ENCODE measurements at regions not wholly inside any gene's neighbourhood (a gene's known extent, or its start where the extent isn't known, plus 50 kb on each side); places are given as distances from the start of the nearest gene placed in this dataset.

- Mint-ChIP-seq H3K4me3 (no peak overlapping the region), H3K36me3 (ENCODE audit: low read depth) (no peaks in the 10 kb centered on the region), H3K27me3 (no peaks in the 10 kb centered on the region), H3K27ac (no peak overlapping the region), H3K4me1 (no peaks in the 10 kb centered on the region), H3K9me3 (peaks cover 15% of the 10 kb centered on the region)
- ChIA-PET CTCF (no interaction called here), POLR2A (no interaction called here)
- DNase-seq = no peak
Observed at GRCh38 chr13:38024431-38024830, 154.9 kb upstream of the TRPC4 start.

GRCh38 chr13:38017320-38017719 lies 147.7 kb upstream of the TRPC4 start:
- H3K36me3 Mint-ChIP-seq (ENCODE audit: low read depth) = no peaks in the 10 kb centered on the region
- H3K4me3 Mint-ChIP-seq = no peak overlapping the region
- no peaks in the 10 kb centered on the region for H3K27me3 Mint-ChIP-seq
- ChIA-PET POLR2A (no interaction called here), CTCF (no interaction called here)
- H3K9me3 Mint-ChIP-seq = peaks cover 15% of the 10 kb centered on the region
- DNase-seq = no peak
- no peaks in the 10 kb centered on the region for H3K4me1 Mint-ChIP-seq
- no peak overlapping the region for H3K27ac Mint-ChIP-seq

- Mint-ChIP-seq H3K36me3 (ENCODE audit: low read depth) (no peaks in the 10 kb centered on the region), H3K4me3 (no peak overlapping the region), H3K9me3 (no peaks in the 10 kb centered on the region), H3K27ac (no peak overlapping the region), H3K27me3 (no peaks in the 10 kb centered on the region), H3K4me1 (no peaks in the 10 kb centered on the region)
- no peak for DNase-seq
- ChIA-PET CTCF (no interaction called here), POLR2A (no interaction called here)
Observed at GRCh38 chr13:38013676-38014075, 144.1 kb upstream of the TRPC4 start.

GRCh38 chr13:38012096-38012495 lies 142.5 kb upstream of the TRPC4 start:
- Mint-ChIP-seq H3K27ac (no peak overlapping the region), H3K9me3 (no peaks in the 10 kb centered on the region), H3K27me3 (no peaks in the 10 kb centered on the region), H3K36me3 (ENCODE audit: low read depth) (no peaks in the 10 kb centered on the region), H3K4me1 (no peaks in the 10 kb centered on the region), H3K4me3 (no peak overlapping the region)
- CTCF ChIA-PET = no interaction called here
- DNase-seq = no peak
- POLR2A ChIA-PET = no interaction called here

- H3K27me3 Mint-ChIP-seq = no peaks in the 10 kb centered on the region
- no peaks in the 10 kb centered on the region for H3K36me3 Mint-ChIP-seq (ENCODE audit: low read depth)
- H3K9me3 Mint-ChIP-seq = no peaks in the 10 kb centered on the region
- no peak for DNase-seq
- H3K4me1 Mint-ChIP-seq = no peaks in the 10 kb centered on the region
- ChIA-PET CTCF (no interaction called here), POLR2A (no interaction called here)
- H3K4me3 Mint-ChIP-seq = no peak overlapping the region
- no peak overlapping the region for H3K27ac Mint-ChIP-seq
Observed at GRCh38 chr13:38008636-38009035, 139.1 kb upstream of the TRPC4 start.

- no peaks in the 10 kb centered on the region for H3K4me1 Mint-ChIP-seq
- no peaks in the 10 kb centered on the region for H3K36me3 Mint-ChIP-seq (ENCODE audit: low read depth)
- no peak overlapping the region for H3K27ac Mint-ChIP-seq
- no peak overlapping the region for H3K4me3 Mint-ChIP-seq
- H3K9me3 Mint-ChIP-seq = no peaks in the 10 kb centered on the region
- no peaks in the 10 kb centered on the region for H3K27me3 Mint-ChIP-seq
- CTCF ChIA-PET = no interaction called here
- POLR2A ChIA-PET = no interaction called here
- DNase-seq = no peak
Observed at GRCh38 chr13:38002606-38003005, 133.0 kb upstream of the TRPC4 start.

GRCh38 chr13:37997641-37998040 lies 128.1 kb upstream of the TRPC4 start:
- no peaks in the 10 kb centered on the region for H3K27me3 Mint-ChIP-seq
- ChIA-PET POLR2A (no interaction called here), CTCF (no interaction called here)
- no peaks in the 10 kb centered on the region for H3K4me1 Mint-ChIP-seq
- no peak for DNase-seq
- no peaks in the 10 kb centered on the region for H3K36me3 Mint-ChIP-seq (ENCODE audit: low read depth)
- no peak overlapping the region for H3K4me3 Mint-ChIP-seq
- no peak overlapping the region for H3K27ac Mint-ChIP-seq
- no peaks in the 10 kb centered on the region for H3K9me3 Mint-ChIP-seq

GRCh38 chr13:37995092-37995491 lies 125.5 kb upstream of the TRPC4 start:
- Mint-ChIP-seq H3K36me3 (ENCODE audit: low read depth) (no peaks in the 10 kb centered on the region), H3K27me3 (no peaks in the 10 kb centered on the region), H3K4me1 (no peaks in the 10 kb centered on the region), H3K27ac (no peak overlapping the region), H3K9me3 (no peaks in the 10 kb centered on the region), H3K4me3 (no peak overlapping the region)
- no peak for DNase-seq
- ChIA-PET CTCF (no interaction called here), POLR2A (no interaction called here)

- Mint-ChIP-seq H3K27ac (no peak overlapping the region), H3K9me3 (no peaks in the 10 kb centered on the region), H3K36me3 (ENCODE audit: low read depth) (no peaks in the 10 kb centered on the region), H3K4me1 (no peaks in the 10 kb centered on the region), H3K27me3 (no peaks in the 10 kb centered on the region), H3K4me3 (no peak overlapping the region)
- no peak for DNase-seq
- ChIA-PET CTCF (no interaction called here), POLR2A (no interaction called here)
Observed at GRCh38 chr13:37986811-37987210, 117.2 kb upstream of the TRPC4 start.

GRCh38 chr13:37985281-37985680 lies 115.7 kb upstream of the TRPC4 start:
- ChIA-PET POLR2A (no interaction called here), CTCF (no interaction called here)
- H3K4me1 Mint-ChIP-seq = no peaks in the 10 kb centered on the region
- no peaks in the 10 kb centered on the region for H3K36me3 Mint-ChIP-seq (ENCODE audit: low read depth)
- no peak overlapping the region for H3K4me3 Mint-ChIP-seq
- DNase-seq = no peak
- H3K9me3 Mint-ChIP-seq = no peaks in the 10 kb centered on the region
- no peak overlapping the region for H3K27ac Mint-ChIP-seq
- no peaks in the 10 kb centered on the region for H3K27me3 Mint-ChIP-seq

- Mint-ChIP-seq H3K36me3 (ENCODE audit: low read depth) (no peaks in the 10 kb centered on the region), H3K27ac (no peak overlapping the region), H3K4me3 (no peak overlapping the region), H3K4me1 (no peaks in the 10 kb centered on the region), H3K27me3 (no peaks in the 10 kb centered on the region), H3K9me3 (no peaks in the 10 kb centered on the region)
- CTCF ChIA-PET = no interaction called here
- POLR2A ChIA-PET = no interaction called here
- DNase-seq = no peak
Observed at GRCh38 chr13:37984357-37984756, 114.8 kb upstream of the TRPC4 start.

GRCh38 chr13:37981932-37982331 lies 112.4 kb upstream of the TRPC4 start:
- Mint-ChIP-seq H3K27me3 (no peaks in the 10 kb centered on the region), H3K4me3 (no peak overlapping the region), H3K4me1 (no peaks in the 10 kb centered on the region), H3K27ac (no peak overlapping the region), H3K36me3 (ENCODE audit: low read depth) (no peaks in the 10 kb centered on the region), H3K9me3 (no peaks in the 10 kb centered on the region)
- DNase-seq = no peak
- CTCF ChIA-PET = no interaction called here
- POLR2A ChIA-PET = no interaction called here

GRCh38 chr13:37978680-37979079 lies 109.1 kb upstream of the TRPC4 start:
- CTCF ChIA-PET = no interaction called here
- H3K27me3 Mint-ChIP-seq = no peaks in the 10 kb centered on the region
- H3K9me3 Mint-ChIP-seq = no peaks in the 10 kb centered on the region
- no peak overlapping the region for H3K4me3 Mint-ChIP-seq
- no peak for DNase-seq
- H3K36me3 Mint-ChIP-seq (ENCODE audit: low read depth) = no peaks in the 10 kb centered on the region
- H3K27ac Mint-ChIP-seq = no peak overlapping the region
- POLR2A ChIA-PET = no interaction called here
- no peaks in the 10 kb centered on the region for H3K4me1 Mint-ChIP-seq

GRCh38 chr13:37968555-37968954 lies 99.0 kb upstream of the TRPC4 start:
- Mint-ChIP-seq H3K4me3 (no peak overlapping the region), H3K4me1 (no peaks in the 10 kb centered on the region), H3K9me3 (no peaks in the 10 kb centered on the region), H3K36me3 (ENCODE audit: low read depth) (no peaks in the 10 kb centered on the region), H3K27me3 (no peaks in the 10 kb centered on the region), H3K27ac (no peak overlapping the region)
- ChIA-PET POLR2A (no interaction called here), CTCF (no interaction called here)
- no peak for DNase-seq

GRCh38 chr13:37966266-37966665 lies 96.7 kb upstream of the TRPC4 start:
- H3K9me3 Mint-ChIP-seq = no peaks in the 10 kb centered on the region
- H3K27me3 Mint-ChIP-seq = no peaks in the 10 kb centered on the region
- DNase-seq = no peak
- CTCF ChIA-PET = no interaction called here
- H3K27ac Mint-ChIP-seq = no peak overlapping the region
- H3K4me1 Mint-ChIP-seq = no peaks in the 10 kb centered on the region
- H3K36me3 Mint-ChIP-seq (ENCODE audit: low read depth) = no peaks in the 10 kb centered on the region
- no peak overlapping the region for H3K4me3 Mint-ChIP-seq
- POLR2A ChIA-PET = no interaction called here

Data from activated CD4-positive, alpha-beta T cell treated with anti-CD3 and anti-CD28 coated beads, Interleukin-2, amount 10 ng/mL, durations not matched to agents 7 days and 5 days (primary cell).